Amygdala (tissue), 56 donors: ENCODE measurements at regions not wholly inside any gene's neighbourhood (a gene's known extent, or its start where the extent isn't known, plus 50 kb on each side); places are given as distances from the start of the nearest gene placed in this dataset.
A peak's percentile ranks its signal among the peaks of the same experiment; 100 is the strongest.
"Not testable (repeated sequence)": the region's sequence is repeated elsewhere in the genome, so short reads cannot be mapped to it uniquely, and the experiment has no call there.

ENCODE experiments used
- DNase-seq, 56 donors: peaks; one replicate each; lab custom pipeline; 2025; lab: John Stamatoyannopoulos, UW

- no peak for DNase-seq
Observed at GRCh38 chrX:25807022-25807421, 331.1 kb upstream of the MAGEB18 start.

DNA sequence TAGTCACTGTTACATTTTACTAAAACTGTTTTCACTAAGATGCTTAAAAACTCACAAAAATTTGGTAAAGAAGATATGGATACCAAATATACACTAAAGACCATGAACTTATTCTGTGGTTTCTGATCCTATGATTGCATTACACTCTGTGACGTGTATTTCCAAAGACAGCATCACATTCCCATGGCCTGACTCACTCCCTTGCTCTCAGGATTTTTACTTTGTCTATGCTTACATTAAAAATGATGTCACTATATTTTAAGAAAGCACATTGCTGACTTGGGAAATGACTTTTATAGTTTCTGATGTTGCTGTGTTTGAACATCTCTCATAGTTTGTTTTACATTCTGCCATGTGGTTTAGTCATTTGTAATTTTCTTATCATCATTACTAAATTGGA is 327.9 kb upstream of the MAGEB18 start:
- DNase-seq: no peak

DNA sequence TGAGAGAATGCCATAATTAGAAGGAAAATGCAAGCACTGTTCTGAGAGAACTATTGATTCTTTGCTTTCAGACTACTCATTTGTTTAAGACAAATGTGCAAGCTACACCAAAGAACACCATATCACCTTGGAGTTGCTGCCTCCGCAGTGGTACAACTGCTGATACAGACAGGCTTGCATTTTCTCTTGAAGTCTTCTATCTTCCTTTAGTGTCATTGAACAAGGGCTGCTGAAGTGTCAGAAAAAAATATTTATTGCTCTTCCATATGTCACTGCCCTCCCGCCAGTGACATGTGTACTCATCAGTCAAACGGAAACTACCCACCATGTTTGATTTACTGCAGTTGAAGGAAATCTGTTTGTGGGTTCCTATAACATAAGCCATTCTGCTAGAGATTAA is 318.3 kb upstream of the MAGEB18 start:
- no peak for DNase-seq

DNA sequence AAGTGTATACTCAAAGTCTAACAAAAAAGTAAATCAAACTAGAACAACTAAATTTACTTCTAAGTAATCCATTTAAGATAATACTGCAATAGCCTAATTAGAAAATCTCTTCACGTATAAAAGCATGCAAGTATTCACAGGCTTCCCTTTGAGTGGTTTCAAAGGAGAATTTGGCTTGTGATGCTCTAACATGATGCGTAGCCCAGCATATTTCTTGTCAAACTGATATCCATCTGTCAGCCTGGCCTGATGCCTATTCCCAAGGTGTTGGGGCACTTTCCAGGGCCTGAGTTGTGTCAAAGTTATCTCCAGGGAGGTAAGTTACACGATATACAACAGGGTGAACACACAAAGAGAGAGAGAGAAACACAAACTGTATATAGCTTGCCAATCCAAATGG is 287.0 kb upstream of the MAGEB18 start:
- no peak for DNase-seq

DNA sequence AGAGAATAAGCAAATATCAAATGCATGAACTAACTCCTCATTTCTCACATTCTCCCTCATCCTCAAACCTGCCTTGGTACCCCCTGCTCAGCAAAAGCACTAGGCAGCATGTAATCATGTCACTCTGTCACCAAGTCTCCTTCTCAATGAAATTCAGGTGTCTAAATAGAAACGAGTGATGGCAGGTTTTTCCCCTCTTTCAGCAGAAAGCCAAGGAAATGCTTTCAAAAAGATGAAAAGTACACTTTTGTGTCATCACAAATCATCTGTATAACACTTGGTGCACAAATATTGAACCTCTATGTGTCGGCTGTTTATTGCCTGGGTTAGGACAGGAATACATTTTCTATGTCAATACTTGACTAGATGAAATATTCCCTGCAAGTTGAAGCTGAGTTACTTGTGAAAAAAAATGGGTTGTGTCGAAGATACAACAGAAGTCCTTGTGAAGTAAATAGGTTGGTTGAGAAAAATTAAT is 285.1 kb upstream of the MAGEB18 start:
- no peak for DNase-seq

DNA sequence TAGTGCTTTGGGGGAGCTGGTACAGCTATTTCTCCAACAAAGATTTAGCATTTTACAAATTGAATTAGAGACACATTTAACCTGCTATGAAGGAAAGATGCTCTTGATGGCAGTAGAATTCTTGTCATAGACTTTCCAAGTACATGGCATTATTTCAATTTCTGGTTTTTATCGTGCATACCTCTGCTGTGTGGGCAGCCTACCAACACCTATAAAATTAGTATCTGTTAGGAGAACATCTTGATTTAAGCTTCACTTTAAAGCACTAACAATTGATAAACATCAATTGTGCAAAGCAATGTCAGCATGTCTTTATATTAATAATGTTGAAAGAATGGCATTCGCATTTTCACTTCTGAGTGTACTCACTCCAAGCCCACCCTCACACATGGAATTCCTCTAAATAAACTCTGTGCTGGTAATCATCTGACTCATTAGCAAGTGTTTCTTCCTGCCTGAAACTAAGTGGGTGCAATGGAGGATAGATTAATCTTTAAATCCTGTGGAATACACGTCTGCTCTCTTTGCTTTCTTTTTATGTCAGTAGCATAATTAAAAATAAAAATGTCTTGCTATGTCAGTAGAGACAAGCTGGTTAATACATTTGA is 279.8 kb upstream of the MAGEB18 start:
- DNase-seq: peak in 1 of 56 donors; percentile 0

- no peak for DNase-seq
Observed at GRCh38 chrX:25860322-25860721, 277.8 kb upstream of the MAGEB18 start.

DNA sequence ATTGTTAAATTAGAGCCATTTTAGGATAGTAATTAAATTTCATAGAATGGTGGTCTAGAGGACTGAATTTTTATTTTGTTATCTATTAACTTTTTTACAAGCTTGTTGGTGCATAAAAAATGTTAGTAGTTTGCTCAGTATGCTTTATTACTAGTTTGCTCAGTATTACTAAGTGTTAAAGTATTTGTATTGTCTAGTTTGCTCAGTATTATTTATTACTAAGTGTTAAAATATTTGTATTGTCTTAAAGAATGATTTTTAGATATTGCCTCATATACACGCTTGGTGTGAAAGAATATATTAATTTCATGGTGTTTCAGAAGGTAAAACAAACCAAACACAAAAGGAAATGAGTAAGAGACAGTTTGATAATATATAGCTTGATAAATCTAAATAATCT is 268.4 kb upstream of the MAGEB18 start:
- no peak for DNase-seq

GRCh38 chrX:25872786-25873185 is 265.4 kb upstream of the MAGEB18 start:
- DNase-seq: no peak

DNA sequence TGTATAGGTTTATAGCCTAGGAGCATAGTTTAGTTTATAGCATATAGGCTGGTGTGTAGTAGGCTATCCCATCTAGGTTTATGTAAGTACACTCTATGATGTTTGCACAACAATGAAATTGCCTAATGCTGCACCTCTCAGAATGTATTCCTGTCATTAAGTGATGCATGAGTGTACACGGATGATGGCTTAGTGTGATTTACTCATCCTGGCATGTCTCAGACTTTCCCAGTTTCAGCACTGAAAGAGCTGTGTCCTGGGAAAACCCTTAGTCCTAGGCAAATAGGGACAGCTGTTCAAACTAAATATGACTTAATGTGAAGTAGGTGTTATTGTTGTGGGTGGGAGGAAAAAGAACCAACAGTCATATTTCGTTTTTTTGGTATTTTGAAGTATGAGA is 264.9 kb upstream of the MAGEB18 start:
- no peak for DNase-seq

DNA sequence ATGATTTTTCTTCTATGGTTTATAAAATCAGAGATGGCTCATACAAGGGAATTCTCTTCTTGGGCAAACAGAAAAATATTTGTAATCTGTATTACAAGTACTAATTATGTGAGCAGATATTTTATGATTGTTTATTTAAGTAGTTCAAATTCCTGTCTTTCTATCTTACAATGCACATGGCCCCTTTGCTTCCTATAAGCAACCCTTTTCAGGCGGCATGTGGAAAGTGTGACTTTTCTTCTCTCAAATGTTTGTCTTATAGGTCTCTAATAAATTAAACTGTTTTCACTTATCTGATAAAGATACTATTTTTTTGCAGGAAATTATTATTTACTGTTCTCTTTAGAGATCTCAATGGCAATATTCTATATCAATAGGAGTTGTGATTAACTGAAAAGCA is 259.3 kb upstream of the MAGEB18 start:
- no peak for DNase-seq

DNA sequence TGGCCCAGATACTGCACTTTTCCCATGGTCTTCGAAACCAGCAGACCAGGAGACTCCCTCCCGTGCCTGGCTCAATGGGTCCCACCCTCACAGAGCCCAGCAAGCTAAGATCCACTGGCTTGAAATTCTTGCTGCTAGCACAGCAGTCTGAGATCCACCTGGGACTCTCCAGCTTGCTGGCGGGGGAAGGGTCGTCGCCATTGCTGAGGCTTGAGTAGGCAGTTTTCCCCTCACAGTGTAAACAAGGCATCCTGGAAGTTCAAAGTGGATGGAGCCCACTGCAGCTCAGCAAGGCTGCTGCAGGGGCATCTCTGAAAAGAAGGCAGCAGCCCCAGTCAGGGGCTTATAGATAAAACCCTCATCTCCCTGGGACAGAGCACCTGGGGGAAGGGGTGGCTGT is 255.6 kb upstream of the MAGEB18 start:
- not testable (repeated sequence) for DNase-seq

DNA sequence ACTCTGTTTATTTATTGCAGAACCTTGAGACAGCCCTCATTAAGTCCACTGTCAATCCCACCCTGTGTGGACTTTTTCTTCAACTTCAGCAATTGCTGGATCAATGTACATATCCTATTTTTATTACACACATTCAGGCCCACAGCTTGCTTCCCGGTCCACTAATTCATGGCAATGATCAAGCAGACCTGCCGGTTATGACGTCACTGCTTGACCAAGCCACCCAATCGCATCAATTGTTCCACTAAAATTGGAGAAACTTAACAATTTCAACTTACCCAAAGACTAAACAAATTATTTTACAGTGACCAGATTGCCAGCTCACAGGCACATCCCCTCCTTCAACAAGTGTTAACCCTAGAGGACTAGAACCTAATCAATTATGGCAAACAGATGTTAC is 240.4 kb upstream of the MAGEB18 start:
- no peak for DNase-seq

DNA sequence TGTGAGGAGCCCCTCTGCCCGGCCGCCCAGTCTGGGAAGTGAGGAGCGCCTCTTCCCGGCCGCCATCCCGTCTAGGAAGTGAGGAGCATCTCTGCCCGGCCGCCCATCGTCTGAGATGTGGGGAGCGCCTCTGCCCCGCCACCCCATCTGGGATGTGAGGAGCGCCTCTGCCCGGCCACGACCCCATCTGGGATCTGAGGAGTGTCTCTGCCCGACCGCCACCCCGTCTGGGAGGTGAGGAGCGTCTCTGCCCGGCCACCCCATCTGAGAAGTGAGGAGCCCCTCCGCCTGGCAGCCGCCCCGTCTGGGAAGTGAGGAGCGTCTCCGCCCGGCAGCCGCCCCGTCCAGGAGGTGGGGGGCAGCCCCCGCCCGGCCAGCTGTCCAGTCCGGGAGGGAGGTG is 232.4 kb upstream of the MAGEB18 start:
- DNase-seq: not testable (repeated sequence)

GRCh38 chrX:25925946-25926345 is 212.2 kb upstream of the MAGEB18 start:
- DNase-seq: no peak

DNA sequence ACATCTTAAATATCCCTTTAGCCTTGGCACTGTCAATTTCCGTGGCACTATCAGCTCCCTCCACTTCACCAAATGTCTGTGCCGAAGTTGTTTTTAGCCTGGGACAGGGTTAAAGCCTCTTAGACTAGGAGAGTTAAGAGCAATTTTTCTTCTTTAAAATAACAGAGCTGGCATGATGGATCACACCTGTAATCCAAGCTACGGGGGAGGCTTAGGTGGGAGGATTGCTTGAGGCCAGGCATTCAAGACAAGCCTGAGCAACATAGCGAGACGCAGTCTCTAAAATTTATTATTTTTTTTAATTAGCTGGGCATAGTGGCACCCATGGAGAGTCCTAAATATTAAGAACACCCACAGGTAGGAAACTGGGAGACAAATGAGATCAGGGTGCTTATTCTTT is 209.8 kb upstream of the MAGEB18 start:
- DNase-seq: no peak

GRCh38 chrX:25941087-25941486 is 197.1 kb upstream of the MAGEB18 start:
- DNase-seq: no peak

DNA sequence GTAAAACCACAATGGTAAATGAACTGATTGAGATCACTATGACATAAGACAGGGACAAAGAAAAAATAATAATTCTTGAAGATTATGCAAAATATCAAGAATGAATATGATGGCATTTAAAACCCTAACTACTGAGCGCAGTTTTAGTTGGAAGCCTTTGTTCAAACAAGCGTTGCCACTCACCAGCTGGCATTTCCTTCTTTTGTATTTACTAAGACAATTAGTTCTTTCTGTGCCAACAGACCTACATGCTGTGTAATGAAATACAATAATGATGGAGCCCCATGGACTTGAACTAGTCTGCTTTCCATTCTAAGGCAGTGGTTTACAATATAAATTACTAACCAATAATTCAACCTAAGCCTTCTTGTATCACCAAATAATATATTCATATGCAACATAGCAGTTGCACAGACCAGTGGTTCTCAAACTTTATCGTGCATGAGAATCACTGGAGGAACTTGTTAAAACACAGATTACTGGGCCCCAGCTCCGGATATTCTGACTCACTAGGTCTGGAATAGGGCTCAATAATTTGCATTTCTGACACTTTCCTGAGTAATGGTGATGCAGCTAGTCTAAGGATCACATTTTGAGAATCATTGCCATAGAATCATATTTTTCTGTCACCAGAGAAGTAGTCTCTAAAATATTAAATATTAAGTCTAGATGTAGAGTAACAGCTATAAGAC is 196.4 kb upstream of the MAGEB18 start:
- DNase-seq: no peak

DNA sequence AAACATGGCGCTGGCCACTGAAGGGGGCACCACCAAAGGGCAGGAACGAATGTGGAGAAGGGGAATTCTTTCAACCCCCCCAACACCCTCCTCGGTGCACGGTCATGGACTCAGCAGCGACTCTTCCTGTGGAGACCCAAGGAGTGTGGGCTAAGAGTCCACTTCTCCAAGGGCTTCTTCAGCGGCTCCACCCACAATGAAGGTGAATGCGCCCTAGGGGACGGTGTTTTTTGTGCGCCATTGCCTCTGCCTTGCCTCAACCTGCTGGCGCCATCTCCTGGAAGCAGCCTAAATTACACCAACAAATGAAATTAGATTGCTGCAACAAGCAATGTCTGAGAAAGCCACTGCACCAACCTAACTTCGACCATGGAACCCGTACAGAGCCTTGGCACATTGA is 169.2 kb upstream of the MAGEB18 start:
- no peak for DNase-seq

DNA sequence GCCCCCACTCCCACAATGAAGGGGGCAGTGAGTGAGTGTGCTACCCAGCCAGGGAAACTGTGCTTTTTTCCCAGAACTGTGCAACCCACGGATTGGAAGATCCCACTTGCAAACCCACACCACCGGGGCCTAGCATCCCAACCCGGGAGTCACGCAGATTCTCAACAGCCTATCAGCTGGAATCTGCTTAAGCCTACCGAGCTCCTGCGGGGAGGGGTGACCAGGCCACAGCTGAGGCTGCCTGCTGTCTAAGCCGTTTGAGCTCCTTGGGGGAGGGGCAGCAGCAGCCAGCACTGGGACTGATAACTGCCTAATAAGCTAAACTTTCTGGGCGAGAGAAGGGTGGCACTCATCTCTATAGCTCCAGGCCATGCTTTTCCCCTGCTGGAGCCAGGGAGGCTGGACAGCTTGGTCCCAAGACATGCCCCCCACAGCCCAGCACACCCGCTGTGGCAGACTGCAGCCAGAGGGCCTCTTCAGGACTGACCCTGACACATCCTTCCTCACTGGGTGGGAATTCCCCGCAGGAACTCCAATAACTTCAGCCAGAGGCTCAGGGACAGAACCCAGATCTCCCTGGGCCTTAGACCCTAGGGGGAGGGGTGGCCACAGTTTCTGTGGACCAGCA is 161.3 kb upstream of the MAGEB18 start:
- no peak for DNase-seq

GRCh38 chrX:25998687-25999086 is 139.5 kb upstream of the MAGEB18 start:
- DNase-seq: no peak

- DNase-seq: no peak
Observed at GRCh38 chrX:26007462-26007861, 130.7 kb upstream of the MAGEB18 start.
